Large intestine (tissue), 3 donors: ENCODE measurements at regions not wholly inside any gene's neighbourhood (a gene's known extent, or its start where the extent isn't known, plus 50 kb on each side); places are given as distances from the start of the nearest gene placed in this dataset.
"Not testable (repeated sequence)": the region's sequence is repeated elsewhere in the genome, so short reads cannot be mapped to it uniquely, and the experiment has no call there.

ENCODE experiments used
- DNase-seq, 2 donors: peaks; one replicate each; pipeline versions ENCODE4 v3.0.0 to v3.0.0-alpha.2; 2013
- H3K27ac ChIP-seq: one replicate; pipeline ENCODE4 v1.5.1; 2013; ENCODE audit warnings: low read length
- H3K27me3 ChIP-seq: 2 replicates; pipeline ENCODE4 v1.6.1; 2013; ENCODE audit warnings: low read length; ENCODE audit not compliant: control insufficient read depth, insufficient read depth
- H3K36me3 ChIP-seq: 2 replicates; pipeline ENCODE4 v1.6.1; 2013; ENCODE audit warnings: low read length; ENCODE audit not compliant: control insufficient read depth, insufficient read depth
- H3K4me1 ChIP-seq: one replicate; pipeline ENCODE4 v1.6.1; 2013; ENCODE audit warnings: low read length; ENCODE audit not compliant: control insufficient read depth, insufficient read depth
- H3K4me3 ChIP-seq: one replicate; pipeline ENCODE4 v1.5.1; 2013; ENCODE audit warnings: low read length
- H3K9me3 ChIP-seq: one replicate; pipeline ENCODE4 v1.6.1; 2013; ENCODE audit warnings: mild to moderate bottlenecking, low read depth, low read length, moderate library complexity; ENCODE audit not compliant: control insufficient read depth
- WGBS: methylation state at CpG from one replicate; pipeline ENCODE4 v1.1.5; 2013; ENCODE audit warnings: low lambda C conversion rate; ENCODE audit not compliant: insufficient coverage; 5-methylcytosine and 5-hydroxymethylcytosine counted together

- peak in 1 of 2 donors; percentile 57 for DNase-seq
- Histone ChIP-seq H3K9me3 (no peaks in the 10 kb centered on the region), H3K4me3 (peak overlapping the region; percentile 63), H3K4me1 (peaks cover 4% of the 10 kb centered on the region), H3K27me3 (peaks cover 21% of the 10 kb centered on the region), H3K36me3 (no peaks in the 10 kb centered on the region), H3K27ac (peak overlapping the region; percentile 86)
- 0% methylated on average over 1 of the region's 29 CpGs for WGBS
Observed at GRCh38 chr1:148264374-148265276, 112.5 kb upstream of the NBPF11 start.

GRCh38 chr1:148263906-148264255 is 111.8 kb upstream of the NBPF11 start:
- peak overlapping the region; percentile 86 for H3K27ac ChIP-seq
- no CpG with 5 or more reads among the region's 17 CpGs for WGBS
- peaks cover 4% of the 10 kb centered on the region for H3K4me1 ChIP-seq
- H3K9me3 ChIP-seq: no peaks in the 10 kb centered on the region
- DNase-seq: no peak
- no peaks in the 10 kb centered on the region for H3K36me3 ChIP-seq
- peaks cover 21% of the 10 kb centered on the region for H3K27me3 ChIP-seq
- peak overlapping the region; percentile 63 for H3K4me3 ChIP-seq

- Histone ChIP-seq H3K27me3 (peaks cover 21% of the 10 kb centered on the region), H3K9me3 (no peaks in the 10 kb centered on the region), H3K36me3 (no peaks in the 10 kb centered on the region), H3K4me1 (peaks cover 4% of the 10 kb centered on the region), H3K27ac (peak overlapping the region; percentile 86), H3K4me3 (peak overlapping the region; percentile 63)
- peak; percentile 87 to 95 for DNase-seq
- WGBS: no CpG with 5 or more reads among the region's 43 CpGs
Observed at GRCh38 chr1:148263128-148263905, 111.2 kb upstream of the NBPF11 start.

DNA sequence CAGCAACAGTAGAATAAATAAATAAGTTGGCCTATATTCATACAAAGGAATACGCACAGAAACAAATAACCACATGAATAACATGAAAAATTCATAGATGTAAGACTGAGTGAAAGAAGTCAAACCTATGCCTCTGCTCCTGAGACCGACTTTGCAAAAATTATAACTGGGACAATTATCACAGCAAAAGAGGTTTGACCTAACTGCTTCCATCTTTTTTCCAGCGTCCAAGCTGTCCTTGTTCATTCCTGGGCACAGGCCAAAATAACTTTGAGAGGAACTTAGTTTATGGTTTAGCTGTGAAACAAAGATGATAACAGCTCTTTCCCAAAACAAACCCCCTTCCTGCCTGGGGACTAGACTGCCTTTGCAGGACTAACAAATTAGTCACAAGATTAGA is 109.6 kb upstream of the NBPF11 start:
- H3K27me3 ChIP-seq: peaks cover 21% of the 10 kb centered on the region
- not testable (repeated sequence) for H3K4me1 ChIP-seq, H3K27ac ChIP-seq, H3K9me3 ChIP-seq, DNase-seq, H3K4me3 ChIP-seq, H3K36me3 ChIP-seq
- WGBS: no CpG with 5 or more reads among the region's 3 CpGs

DNA sequence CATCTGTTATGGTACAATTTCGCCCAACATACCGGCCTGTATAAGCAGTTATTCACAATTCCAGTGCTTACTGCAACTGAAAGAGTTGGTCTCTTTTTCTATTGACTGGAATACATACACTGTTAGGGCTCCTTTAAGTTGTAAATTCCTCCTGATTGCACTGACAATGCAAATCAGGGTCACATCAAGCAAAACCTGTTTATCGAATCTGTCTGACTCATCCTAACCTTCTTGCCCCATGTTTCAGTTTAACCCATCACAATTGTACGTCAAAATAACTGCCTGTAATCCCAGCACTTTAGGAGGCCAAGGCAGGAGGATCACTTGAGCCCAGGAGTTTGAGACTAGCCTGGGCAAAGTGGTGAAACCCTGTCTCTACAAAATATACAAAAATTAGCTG is 105.8 kb upstream of the NBPF11 start:
- peaks cover 11% of the 10 kb centered on the region for H3K27me3 ChIP-seq
- H3K4me3 ChIP-seq, H3K27ac ChIP-seq, H3K36me3 ChIP-seq, DNase-seq, H3K9me3 ChIP-seq, H3K4me1 ChIP-seq: not testable (repeated sequence)
- no CpG with 5 or more reads among the region's 4 CpGs for WGBS

DNA sequence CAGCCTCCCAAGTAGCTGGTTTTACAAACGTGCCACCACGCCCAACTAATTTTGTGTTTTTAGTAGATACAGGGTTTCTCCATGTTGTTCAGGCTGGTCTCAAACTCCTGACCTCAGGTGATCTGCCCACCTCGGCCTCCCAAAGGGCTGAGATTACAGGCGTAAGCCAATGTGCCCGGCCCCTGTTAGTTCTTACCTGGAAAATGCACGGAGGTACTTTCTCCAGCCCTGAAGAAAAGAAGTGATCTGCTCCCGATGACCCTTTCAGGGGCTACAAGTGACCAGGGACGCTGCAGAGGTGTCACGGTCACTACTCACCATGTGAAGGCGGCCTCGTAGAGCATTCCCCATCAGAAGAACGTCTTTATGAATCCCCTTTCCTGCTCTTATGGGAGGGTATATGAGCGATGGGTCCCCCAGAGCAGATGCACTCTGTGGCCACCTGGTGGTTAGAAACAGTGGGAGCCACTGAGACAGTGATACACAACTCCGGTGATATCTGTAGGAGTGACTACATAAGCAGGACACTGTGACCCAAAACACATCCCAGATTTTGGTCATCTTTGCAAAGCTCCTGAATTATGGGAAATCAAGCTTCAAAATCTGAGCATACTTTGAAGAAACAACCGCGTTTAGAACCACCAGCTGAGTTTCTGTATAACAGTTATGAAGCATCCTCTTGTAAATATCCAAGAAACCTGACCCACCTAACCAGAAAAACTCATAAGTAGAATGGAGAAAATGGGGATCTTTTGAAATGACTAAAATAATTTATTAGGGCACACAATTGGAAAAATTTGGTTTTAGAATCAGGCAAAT is 102.7 kb upstream of the NBPF11 start:
- H3K27me3 ChIP-seq, H3K27ac ChIP-seq, H3K9me3 ChIP-seq, H3K4me3 ChIP-seq, H3K36me3 ChIP-seq, H3K4me1 ChIP-seq: not testable (repeated sequence)
- WGBS: 0% methylated on average over 2 of the region's 16 CpGs
- DNase-seq: peak in 1 of 2 donors; percentile 20

DNA sequence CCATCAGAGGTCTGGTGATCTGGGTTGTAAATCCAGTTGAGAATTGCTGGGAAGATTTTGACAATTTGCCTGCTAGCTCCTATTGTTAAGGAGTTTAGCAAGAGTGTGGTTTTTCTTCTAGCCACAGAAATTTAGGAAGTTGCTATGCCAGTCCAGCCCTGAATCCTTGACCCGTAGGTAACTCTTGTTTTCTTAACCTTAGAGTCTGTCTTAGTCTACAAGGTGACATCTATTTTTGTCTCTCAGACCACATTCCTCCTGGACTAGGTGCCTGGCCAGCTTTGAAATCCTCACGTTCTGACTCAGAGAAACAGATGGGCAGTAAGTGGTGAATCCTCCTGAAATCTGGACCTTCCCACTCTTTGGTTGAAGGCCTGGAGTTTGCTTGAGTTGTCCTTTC is 101.7 kb upstream of the NBPF11 start:
- not testable (repeated sequence) for H3K27ac ChIP-seq, DNase-seq, H3K36me3 ChIP-seq, H3K4me3 ChIP-seq, H3K9me3 ChIP-seq, H3K27me3 ChIP-seq, H3K4me1 ChIP-seq
- no CpG with 5 or more reads among the region's 2 CpGs for WGBS

- H3K4me3 ChIP-seq, H3K9me3 ChIP-seq, H3K27ac ChIP-seq, DNase-seq, H3K36me3 ChIP-seq, H3K4me1 ChIP-seq, H3K27me3 ChIP-seq: not testable (repeated sequence)
- WGBS: no CpG with 5 or more reads among the region's 2 CpGs
Observed at GRCh38 chr1:148248798-148249197, 96.7 kb upstream of the NBPF11 start.

- peak overlapping the region; percentile 67 for H3K27ac ChIP-seq
- H3K4me3 ChIP-seq: peak overlapping the region; percentile 46
- not testable (repeated sequence) for H3K27me3 ChIP-seq, DNase-seq, H3K9me3 ChIP-seq, H3K36me3 ChIP-seq, H3K4me1 ChIP-seq
- WGBS: no CpG with 5 or more reads among the region's 46 CpGs
Observed at GRCh38 chr1:148246258-148246861, 94.3 kb upstream of the NBPF11 start.

DNA sequence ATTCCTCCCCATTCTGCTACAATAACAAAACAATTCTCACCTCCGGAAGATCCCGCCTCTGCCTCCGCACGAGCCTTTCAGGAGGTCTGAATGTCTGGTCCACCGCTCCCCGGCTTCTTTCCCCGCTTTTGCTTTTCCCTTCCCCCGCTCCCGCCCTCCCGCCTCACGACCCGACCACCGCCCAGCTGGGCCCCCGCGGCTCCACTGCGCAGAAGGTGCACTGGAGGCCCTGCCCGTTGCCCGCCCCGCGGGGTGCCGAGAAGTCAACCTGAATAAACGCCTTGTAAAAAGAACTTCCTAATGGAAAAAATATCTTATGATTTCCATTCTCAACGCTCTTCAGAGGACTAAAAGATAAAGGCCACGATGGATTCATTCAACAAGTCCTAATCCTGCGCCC is 93.8 kb upstream of the NBPF11 start:
- no CpG with 5 or more reads among the region's 25 CpGs for WGBS
- not testable (repeated sequence) for H3K9me3 ChIP-seq, H3K4me1 ChIP-seq, H3K27ac ChIP-seq, DNase-seq, H3K4me3 ChIP-seq, H3K27me3 ChIP-seq, H3K36me3 ChIP-seq
